ENCODE measurements at regions not wholly inside any gene's neighbourhood (a gene's known extent, or its start where the extent isn't known, plus 50 kb on each side); places are given as distances from the start of the nearest gene placed in this dataset.
"Not testable (repeated sequence)": the region's sequence is repeated elsewhere in the genome, so short reads cannot be mapped to it uniquely, and the experiment has no call there.

- no peak for DNase-seq
Measured at GRCh38 chr3:20451170-20451569, 265.2 kb upstream of the SGO1 start.

GRCh38 chr3:20450611-20451010, 264.6 kb upstream of the SGO1 start:
- DNase-seq = no peak

- DNase-seq = no peak
Measured at GRCh38 chr3:20442846-20443245, 256.8 kb upstream of the SGO1 start.

GRCh38 chr3:20427268-20427667, 241.3 kb upstream of the SGO1 start:
- not testable (repeated sequence) for DNase-seq

GRCh38 chr3:20425138-20425537, 239.1 kb upstream of the SGO1 start:
- no peak for DNase-seq

- no peak for DNase-seq
Measured at GRCh38 chr3:20424086-20424485, 238.1 kb upstream of the SGO1 start.

- DNase-seq = no peak
Measured at GRCh38 chr3:20422391-20422790, 236.4 kb upstream of the SGO1 start.

- no peak for DNase-seq
Measured at GRCh38 chr3:20417388-20418108, 231.5 kb upstream of the SGO1 start.

- peak; percentile 33 for DNase-seq
Measured at GRCh38 chr3:20406611-20407011, 220.6 kb upstream of the SGO1 start.

- DNase-seq = no peak
Measured at GRCh38 chr3:20405744-20406143, 219.7 kb upstream of the SGO1 start.

GRCh38 chr3:20405231-20405630, 219.2 kb upstream of the SGO1 start:
- DNase-seq = no peak

GRCh38 chr3:20404741-20405100, 218.7 kb upstream of the SGO1 start:
- no peak for DNase-seq

- no peak for DNase-seq
Measured at GRCh38 chr3:20403986-20404740, 218.2 kb upstream of the SGO1 start.

- DNase-seq = no peak
Measured at GRCh38 chr3:20401253-20401652, 215.2 kb upstream of the SGO1 start.

- DNase-seq = no peak
Measured at GRCh38 chr3:20400686-20401085, 214.7 kb upstream of the SGO1 start.

- DNase-seq = no peak
Measured at GRCh38 chr3:20400281-20400680, 214.3 kb upstream of the SGO1 start.

- DNase-seq = no peak
Measured at GRCh38 chr3:20396335-20396734, 210.3 kb upstream of the SGO1 start.

- no peak for DNase-seq
Measured at GRCh38 chr3:20395692-20396091, 209.7 kb upstream of the SGO1 start.

- DNase-seq = no peak
Measured at GRCh38 chr3:20394243-20394642, 208.2 kb upstream of the SGO1 start.

- DNase-seq = no peak
Measured at GRCh38 chr3:20391644-20392043, 205.6 kb upstream of the SGO1 start.

GRCh38 chr3:20388971-20389370, 203.0 kb upstream of the SGO1 start:
- DNase-seq = no peak

GRCh38 chr3:20380295-20380694, 194.3 kb upstream of the SGO1 start:
- no peak for DNase-seq

GRCh38 chr3:20378315-20378714, 192.3 kb upstream of the SGO1 start:
- DNase-seq = no peak

- DNase-seq = no peak
Measured at GRCh38 chr3:20376665-20377217, 190.7 kb upstream of the SGO1 start.

Data from femur (tissue), 1 donor.